ENCODE measurements at regions not wholly inside any gene's neighbourhood (a gene's known extent, or its start where the extent isn't known, plus 50 kb on each side); places are given as distances from the start of the nearest gene placed in this dataset.

- H3K36me3 ChIP-seq (ENCODE audit: control insufficient read depth in 1 of 2, insufficient read depth in 2 of 2, low read length in 2 of 2) = no peaks in the 10 kb centered on the region
- H3K4me1 ChIP-seq (ENCODE audit: control insufficient read depth in 1 of 2, insufficient read depth in 2 of 2, low read length in 2 of 2) = peaks cover 0 to 4% of the 10 kb centered on the region in 2 donors
- H3K9me3 ChIP-seq (ENCODE audit: control insufficient read depth in 1 of 2, low read length in 2 of 2) = no peaks in the 10 kb centered on the region
- no peak overlapping the region for H3K4me3 ChIP-seq (ENCODE audit: low read depth in 1 of 2, low read length in 2 of 2)
- no peak overlapping the region for H3K27ac ChIP-seq (ENCODE audit: low read depth, low read length)
- peaks cover 42 to 43% of the 10 kb centered on the region in 2 donors for H3K27me3 ChIP-seq (ENCODE audit: control insufficient read depth in 1 of 2, insufficient read depth in 2 of 2, low read length in 2 of 2)
- H3K9ac ChIP-seq (ENCODE audit: low read depth in 1 of 2, low read length in 2 of 2) = no peak overlapping the region
Measured at GRCh38 chr14:96737881-96738280, 59.3 kb upstream of the VRK1 start.

- peaks cover 41 to 45% of the 10 kb centered on the region in 2 donors for H3K27me3 ChIP-seq (ENCODE audit: control insufficient read depth in 1 of 2, insufficient read depth in 2 of 2, low read length in 2 of 2)
- no peak overlapping the region for H3K4me3 ChIP-seq (ENCODE audit: low read depth in 1 of 2, low read length in 2 of 2)
- H3K9ac ChIP-seq (ENCODE audit: low read depth in 1 of 2, low read length in 2 of 2) = no peak overlapping the region
- no peaks in the 10 kb centered on the region for H3K36me3 ChIP-seq (ENCODE audit: control insufficient read depth in 1 of 2, insufficient read depth in 2 of 2, low read length in 2 of 2)
- no peaks in the 10 kb centered on the region for H3K9me3 ChIP-seq (ENCODE audit: control insufficient read depth in 1 of 2, low read length in 2 of 2)
- H3K4me1 ChIP-seq (ENCODE audit: control insufficient read depth in 1 of 2, insufficient read depth in 2 of 2, low read length in 2 of 2) = peaks cover 0 to 4% of the 10 kb centered on the region in 2 donors
- no peak overlapping the region for H3K27ac ChIP-seq (ENCODE audit: low read depth, low read length)
Measured at GRCh38 chr14:96739200-96739910, 57.8 kb upstream of the VRK1 start.

- Histone ChIP-seq H3K27me3 (ENCODE audit: control insufficient read depth in 1 of 2, insufficient read depth in 2 of 2, low read length in 2 of 2) (peaks cover 40 to 43% of the 10 kb centered on the region in 2 donors), H3K9me3 (ENCODE audit: control insufficient read depth in 1 of 2, low read length in 2 of 2) (no peaks in the 10 kb centered on the region), H3K4me1 (ENCODE audit: control insufficient read depth in 1 of 2, insufficient read depth in 2 of 2, low read length in 2 of 2) (peaks cover 0 to 4% of the 10 kb centered on the region in 2 donors), H3K36me3 (ENCODE audit: control insufficient read depth in 1 of 2, insufficient read depth in 2 of 2, low read length in 2 of 2) (no peaks in the 10 kb centered on the region), H3K27ac (ENCODE audit: low read depth, low read length) (no peak overlapping the region), H3K9ac (ENCODE audit: low read depth in 1 of 2, low read length in 2 of 2) (no peak overlapping the region), H3K4me3 (ENCODE audit: low read depth in 1 of 2, low read length in 2 of 2) (peak overlapping the region; percentile 56 to 60)
Measured at GRCh38 chr14:96741151-96741977, 55.8 kb upstream of the VRK1 start.

- no peaks in the 10 kb centered on the region for H3K36me3 ChIP-seq (ENCODE audit: control insufficient read depth in 1 of 2, insufficient read depth in 2 of 2, low read length in 2 of 2)
- peaks cover 25 to 26% of the 10 kb centered on the region in 2 donors for H3K27me3 ChIP-seq (ENCODE audit: control insufficient read depth in 1 of 2, insufficient read depth in 2 of 2, low read length in 2 of 2)
- no peak overlapping the region for H3K27ac ChIP-seq (ENCODE audit: low read depth, low read length)
- H3K4me1 ChIP-seq (ENCODE audit: control insufficient read depth in 1 of 2, insufficient read depth in 2 of 2, low read length in 2 of 2) = peaks cover 0 to 4% of the 10 kb centered on the region in 2 donors
- no peak overlapping the region for H3K4me3 ChIP-seq (ENCODE audit: low read depth in 1 of 2, low read length in 2 of 2)
- no peak overlapping the region for H3K9ac ChIP-seq (ENCODE audit: low read depth in 1 of 2, low read length in 2 of 2)
- H3K9me3 ChIP-seq (ENCODE audit: control insufficient read depth in 1 of 2, low read length in 2 of 2) = no peaks in the 10 kb centered on the region
Measured at GRCh38 chr14:96744262-96744661, 52.9 kb upstream of the VRK1 start.

- H3K27me3 ChIP-seq (ENCODE audit: control insufficient read depth in 1 of 2, insufficient read depth in 2 of 2, low read length in 2 of 2) = peaks cover 15 to 23% of the 10 kb centered on the region in 2 donors
- no peak overlapping the region for H3K27ac ChIP-seq (ENCODE audit: low read depth, low read length)
- no peak overlapping the region for H3K9ac ChIP-seq (ENCODE audit: low read depth in 1 of 2, low read length in 2 of 2)
- no peaks in the 10 kb centered on the region for H3K9me3 ChIP-seq (ENCODE audit: control insufficient read depth in 1 of 2, low read length in 2 of 2)
- H3K4me1 ChIP-seq (ENCODE audit: control insufficient read depth in 1 of 2, insufficient read depth in 2 of 2, low read length in 2 of 2) = peaks cover 0 to 4% of the 10 kb centered on the region in 2 donors
- H3K36me3 ChIP-seq (ENCODE audit: control insufficient read depth in 1 of 2, insufficient read depth in 2 of 2, low read length in 2 of 2) = no peaks in the 10 kb centered on the region
- no peak overlapping the region for H3K4me3 ChIP-seq (ENCODE audit: low read depth in 1 of 2, low read length in 2 of 2)
Measured at GRCh38 chr14:96745500-96746051, 51.6 kb upstream of the VRK1 start.

- H3K9ac ChIP-seq (ENCODE audit: low read depth in 1 of 2, low read length in 2 of 2) = no peak overlapping the region
- no peaks in the 10 kb centered on the region for H3K36me3 ChIP-seq (ENCODE audit: control insufficient read depth in 1 of 2, insufficient read depth in 2 of 2, low read length in 2 of 2)
- peaks cover 13 to 18% of the 10 kb centered on the region in 2 donors for H3K27me3 ChIP-seq (ENCODE audit: control insufficient read depth in 1 of 2, insufficient read depth in 2 of 2, low read length in 2 of 2)
- H3K4me1 ChIP-seq (ENCODE audit: control insufficient read depth in 1 of 2, insufficient read depth in 2 of 2, low read length in 2 of 2) = peaks cover 0 to 3% of the 10 kb centered on the region in 2 donors
- no peak overlapping the region for H3K4me3 ChIP-seq (ENCODE audit: low read depth in 1 of 2, low read length in 2 of 2)
- H3K27ac ChIP-seq (ENCODE audit: low read depth, low read length) = no peak overlapping the region
- H3K9me3 ChIP-seq (ENCODE audit: control insufficient read depth in 1 of 2, low read length in 2 of 2) = no peaks in the 10 kb centered on the region
Measured at GRCh38 chr14:96746101-96746500, 51.1 kb upstream of the VRK1 start.

- no peak overlapping the region for H3K27ac ChIP-seq (ENCODE audit: low read depth, low read length)
- no peaks in the 10 kb centered on the region for H3K36me3 ChIP-seq (ENCODE audit: control insufficient read depth in 1 of 2, insufficient read depth in 2 of 2, low read length in 2 of 2)
- H3K27me3 ChIP-seq (ENCODE audit: control insufficient read depth in 1 of 2, insufficient read depth in 2 of 2, low read length in 2 of 2) = peaks cover 7 to 12% of the 10 kb centered on the region in 2 donors
- H3K4me1 ChIP-seq (ENCODE audit: control insufficient read depth in 1 of 2, insufficient read depth in 2 of 2, low read length in 2 of 2) = no peaks in the 10 kb centered on the region
- no peak overlapping the region for H3K9ac ChIP-seq (ENCODE audit: low read depth in 1 of 2, low read length in 2 of 2)
- no peaks in the 10 kb centered on the region for H3K9me3 ChIP-seq (ENCODE audit: control insufficient read depth in 1 of 2, low read length in 2 of 2)
- no peak overlapping the region for H3K4me3 ChIP-seq (ENCODE audit: low read depth in 1 of 2, low read length in 2 of 2)
Measured at GRCh38 chr14:96747006-96747405, 50.2 kb upstream of the VRK1 start.
